ENCODE measurements at regions not wholly inside any gene's neighbourhood (a gene's known extent, or its start where the extent isn't known, plus 50 kb on each side); places are given as distances from the start of the nearest gene placed in this dataset.
A peak's percentile ranks its signal among the peaks of the same experiment; 100 is the strongest.

DNA sequence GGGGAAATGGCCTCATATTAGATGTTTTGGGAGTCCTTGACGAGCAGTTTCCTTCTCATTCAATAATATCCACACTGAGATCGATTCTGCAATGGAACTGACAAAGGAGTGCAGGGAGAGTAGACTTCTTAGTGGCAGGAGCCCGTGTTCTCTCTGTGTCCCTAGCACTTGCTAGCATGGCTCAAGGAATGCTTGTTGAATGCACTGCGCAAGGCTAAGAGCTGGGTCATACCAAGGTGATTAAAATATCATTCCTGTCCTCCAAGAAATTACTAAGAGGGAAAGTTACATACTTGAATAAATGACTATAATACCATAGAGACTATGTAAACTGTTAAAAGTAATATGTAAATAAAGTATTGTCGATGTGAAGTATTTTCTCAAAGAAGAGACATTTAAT lies 630.1 kb downstream of the IRX1 start:
- Histone ChIP-seq H3K4me1 (no peaks in the 10 kb centered on the region), H3K4me3 (no peak overlapping the region), H3K27me3 (no peaks in the 10 kb centered on the region), H3K27ac (no peak overlapping the region), H3K36me3 (no peaks in the 10 kb centered on the region), H3K9me3 (no peaks in the 10 kb centered on the region)
- intact Hi-C loops (cut with DNase I): no loop called here
- WGBS (ENCODE audit: insufficient coverage, low coverage, low lambda C conversion rate, missing lambda C conversion rate): 41% methylated on average over 5 of the region's 5 CpGs
- ATAC-seq (no peak), DNase-seq (no peak)
- no peak for TF ChIP-seq POLR2A (IDR thresholded peaks at IDR 0.05)
- TF ChIP-seq, protein P1, sequence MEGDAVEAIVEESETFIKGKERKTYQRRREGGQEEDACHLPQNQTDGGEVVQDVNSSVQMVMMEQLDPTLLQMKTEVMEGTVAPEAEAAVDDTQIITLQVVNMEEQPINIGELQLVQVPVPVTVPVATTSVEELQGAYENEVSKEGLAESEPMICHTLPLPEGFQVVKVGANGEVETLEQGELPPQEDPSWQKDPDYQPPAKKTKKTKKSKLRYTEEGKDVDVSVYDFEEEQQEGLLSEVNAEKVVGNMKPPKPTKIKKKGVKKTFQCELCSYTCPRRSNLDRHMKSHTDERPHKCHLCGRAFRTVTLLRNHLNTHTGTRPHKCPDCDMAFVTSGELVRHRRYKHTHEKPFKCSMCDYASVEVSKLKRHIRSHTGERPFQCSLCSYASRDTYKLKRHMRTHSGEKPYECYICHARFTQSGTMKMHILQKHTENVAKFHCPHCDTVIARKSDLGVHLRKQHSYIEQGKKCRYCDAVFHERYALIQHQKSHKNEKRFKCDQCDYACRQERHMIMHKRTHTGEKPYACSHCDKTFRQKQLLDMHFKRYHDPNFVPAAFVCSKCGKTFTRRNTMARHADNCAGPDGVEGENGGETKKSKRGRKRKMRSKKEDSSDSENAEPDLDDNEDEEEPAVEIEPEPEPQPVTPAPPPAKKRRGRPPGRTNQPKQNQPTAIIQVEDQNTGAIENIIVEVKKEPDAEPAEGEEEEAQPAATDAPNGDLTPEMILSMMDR (IDR thresholded peaks at IDR 0.05): no peak

DNA sequence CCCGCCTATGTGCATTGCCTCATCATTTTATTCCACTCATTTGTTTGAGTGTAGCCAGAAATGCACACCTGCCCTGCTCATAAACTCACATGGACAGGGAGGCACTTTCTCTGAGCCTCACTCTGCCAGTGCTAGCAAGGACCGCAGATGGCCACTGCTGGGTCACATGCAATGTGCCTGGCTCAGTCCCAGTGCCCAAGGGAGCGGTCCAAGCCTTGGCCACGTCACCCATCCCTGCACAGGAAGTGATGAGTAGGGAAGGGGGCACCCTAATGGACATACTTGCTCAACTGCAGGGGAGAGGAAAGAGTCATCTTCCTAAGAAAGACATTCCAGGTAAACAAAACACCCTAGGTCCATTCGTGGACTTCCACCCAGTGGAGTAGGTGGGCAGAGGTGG lies 630.9 kb downstream of the IRX1 start:
- no peak for TF ChIP-seq POLR2A (IDR thresholded peaks at IDR 0.05)
- TF ChIP-seq, protein P1 (IDR thresholded peaks at IDR 0.05): no peak
- H3K27ac ChIP-seq: no peak overlapping the region
- ATAC-seq: no peak
- DNase-seq: no peak
- no peaks in the 10 kb centered on the region for H3K9me3 ChIP-seq
- H3K4me1 ChIP-seq: no peaks in the 10 kb centered on the region
- 46% methylated on average over 5 of the region's 5 CpGs for WGBS (ENCODE audit: insufficient coverage, low coverage, low lambda C conversion rate, missing lambda C conversion rate)
- no peaks in the 10 kb centered on the region for H3K27me3 ChIP-seq
- no peak overlapping the region for H3K4me3 ChIP-seq
- no peaks in the 10 kb centered on the region for H3K36me3 ChIP-seq
- intact Hi-C loops (cut with DNase I): no loop called here

DNA sequence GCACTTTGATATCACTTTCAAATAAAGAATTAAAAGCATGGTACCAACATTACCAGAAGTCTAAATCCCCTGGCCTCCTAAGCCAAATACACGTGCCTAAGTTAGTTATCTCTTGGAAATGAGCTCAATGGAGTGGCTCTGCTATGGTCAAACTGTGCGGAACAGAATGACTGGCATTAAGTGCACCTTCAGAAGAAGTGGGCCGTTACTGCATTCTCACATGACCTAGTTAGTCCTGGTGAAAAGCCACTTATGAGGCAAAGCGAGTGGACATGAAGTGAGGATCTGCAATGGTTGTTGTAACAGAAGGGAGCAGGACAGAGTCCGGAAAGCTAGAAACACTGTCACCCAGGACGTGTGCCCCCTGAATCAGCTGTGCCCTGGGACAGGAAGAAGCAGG lies 633.1 kb downstream of the IRX1 start:
- no peaks in the 10 kb centered on the region for H3K9me3 ChIP-seq
- DNase-seq: no peak
- H3K4me1 ChIP-seq: no peaks in the 10 kb centered on the region
- no peak overlapping the region for H3K4me3 ChIP-seq
- ATAC-seq: no peak
- no peaks in the 10 kb centered on the region for H3K36me3 ChIP-seq
- H3K27me3 ChIP-seq: no peaks in the 10 kb centered on the region
- H3K27ac ChIP-seq: no peak overlapping the region
- intact Hi-C loops (cut with DNase I): no loop called here
- 67% methylated on average over 6 of the region's 6 CpGs for WGBS (ENCODE audit: insufficient coverage, low coverage, low lambda C conversion rate, missing lambda C conversion rate)
- TF ChIP-seq, protein P1 (IDR thresholded peaks at IDR 0.05): no peak
- TF ChIP-seq POLR2A (IDR thresholded peaks at IDR 0.05): no peak

DNA sequence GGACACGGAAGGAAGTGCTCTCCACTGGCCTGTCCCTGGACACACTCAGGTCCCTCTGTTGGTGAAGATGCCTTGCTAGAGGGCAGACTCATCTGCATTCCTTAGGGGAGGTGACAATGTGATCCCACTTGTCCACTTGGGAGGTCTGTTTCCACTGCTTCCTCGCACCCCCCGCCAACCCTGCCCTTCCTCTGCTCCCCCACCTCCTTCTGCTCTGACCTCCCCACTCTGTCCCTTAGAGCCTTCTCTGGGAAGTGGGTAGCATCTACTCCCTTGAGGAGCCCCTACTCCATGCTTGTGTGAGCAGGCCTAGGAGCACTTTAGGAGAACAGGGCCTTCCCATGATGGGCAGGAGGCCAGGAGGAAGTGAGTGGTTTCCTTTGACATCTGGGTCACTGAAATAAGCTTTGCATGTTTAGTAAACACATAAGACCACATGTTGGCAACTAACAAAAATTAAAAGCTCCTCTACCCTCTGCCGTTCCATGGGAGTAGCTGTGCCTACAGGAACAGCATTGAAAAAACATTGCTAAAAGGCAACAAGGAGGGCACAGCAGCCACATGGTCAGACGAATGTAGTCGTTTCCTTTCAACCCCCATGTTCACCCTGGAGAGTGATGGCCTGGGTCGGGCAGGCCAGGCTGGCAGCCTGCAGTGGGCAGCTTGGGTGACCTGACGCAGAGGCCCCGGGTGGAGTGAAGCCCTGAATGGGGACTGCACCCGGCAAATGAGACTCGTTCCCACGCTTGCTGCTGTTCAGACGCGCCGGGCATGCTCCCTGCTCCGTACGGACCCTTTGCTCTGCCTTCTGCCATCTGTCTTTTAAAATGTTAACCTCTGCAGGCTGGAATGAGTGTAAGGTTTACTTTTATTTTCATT lies 634.0 kb downstream of the IRX1 start:
- WGBS (ENCODE audit: insufficient coverage, low coverage, low lambda C conversion rate, missing lambda C conversion rate): 43% methylated on average over 6 of the region's 17 CpGs
- H3K9me3 ChIP-seq: no peaks in the 10 kb centered on the region
- H3K27me3 ChIP-seq: no peaks in the 10 kb centered on the region
- no peaks in the 10 kb centered on the region for H3K36me3 ChIP-seq
- TF ChIP-seq, protein P1 (IDR thresholded peaks at IDR 0.05): no peak
- no peak for TF ChIP-seq POLR2A (IDR thresholded peaks at IDR 0.05)
- ATAC-seq (peak in 2 of 4 donors; percentile 25 to 40), DNase-seq (no peak)
- H3K4me1 ChIP-seq: no peaks in the 10 kb centered on the region
- no peak overlapping the region for H3K27ac ChIP-seq
- intact Hi-C loops (cut with DNase I): no loop called here
- H3K4me3 ChIP-seq: no peak overlapping the region
